BJ (cell line): ENCODE measurements at regions not wholly inside any gene's neighbourhood (a gene's known extent, or its start where the extent isn't known, plus 50 kb on each side); places are given as distances from the start of the nearest gene placed in this dataset.

ENCODE experiments used
- CTCF ChIA-PET: fragments of 350-600 bp; formaldehyde crosslinking; extraction: SDS; loops from one replicate; lab custom pipeline; 2021; ENCODE audit warnings: antibody characterized with exemption, inconsistent platforms; lab: Yijun Ruan, JAX
- POLR2A ChIA-PET: fragments of 300-600 bp; sonication (Branson Sonifier 250); formaldehyde crosslinking; extraction: SDS; loops from one replicate; lab custom pipeline; 2021; ENCODE audit warnings: antibody characterized with exemption; lab: Charles Lee
- DNase-seq: peaks from one replicate; pipeline ENCODE4 v3.0.0-alpha.2; 2011; ENCODE audit warnings: low read depth
- H3K27me3 ChIP-seq: 2 replicates; pipeline ENCODE4 v1.6.0; 2011; ENCODE audit warnings: low read length; ENCODE audit not compliant: control insufficient read depth, insufficient read depth
- H3K36me3 ChIP-seq: 2 replicates; pipeline ENCODE4 v1.5.1; 2011; ENCODE audit warnings: low read length; ENCODE audit not compliant: control insufficient read depth, insufficient read depth
- H3K4me3 ChIP-seq: 2 replicates; pipeline ENCODE4 v1.5.1; 2011; ENCODE audit warnings: low read depth, mild to moderate bottlenecking, control low read depth, low read length
- CTCF ChIP-seq: IDR thresholded peaks from 2 replicates; pipeline ENCODE4 v1.5.1; 2011; ENCODE audit warnings: low read depth, mild to moderate bottlenecking, control low read depth, inconsistent platforms, low read length, moderate library complexity; ENCODE audit not compliant: insufficient read depth

GRCh38 chr3:18499301-18499700 is 74.2 kb upstream of the SATB1 start:
- Histone ChIP-seq H3K4me3 (no peak overlapping the region), H3K36me3 (no peaks in the 10 kb centered on the region), H3K27me3 (no peaks in the 10 kb centered on the region)
- ChIA-PET POLR2A (no interaction called here), CTCF (no interaction called here)
- no peak for DNase-seq
- no peak for TF ChIP-seq CTCF

- no peaks in the 10 kb centered on the region for H3K27me3 ChIP-seq
- no peak for TF ChIP-seq CTCF
- H3K36me3 ChIP-seq, result no peaks in the 10 kb centered on the region
- ChIA-PET POLR2A (no interaction called here), CTCF (no interaction called here)
- H3K4me3 ChIP-seq, result no peak overlapping the region
- no peak for DNase-seq
Observed at GRCh38 chr3:18494251-18494650, 69.1 kb upstream of the SATB1 start.

- DNase-seq, result no peak
- no peak for TF ChIP-seq CTCF
- Histone ChIP-seq H3K27me3 (no peaks in the 10 kb centered on the region), H3K4me3 (no peak overlapping the region), H3K36me3 (no peaks in the 10 kb centered on the region)
- ChIA-PET CTCF (no interaction called here), POLR2A (no interaction called here)
Observed at GRCh38 chr3:18489939-18490338, 64.8 kb upstream of the SATB1 start.

GRCh38 chr3:18483226-18483625 is 58.1 kb upstream of the SATB1 start:
- no peak overlapping the region for H3K4me3 ChIP-seq
- TF ChIP-seq CTCF, result no peak
- no peaks in the 10 kb centered on the region for H3K36me3 ChIP-seq
- no peaks in the 10 kb centered on the region for H3K27me3 ChIP-seq
- DNase-seq, result no peak
- POLR2A ChIA-PET, result no interaction called here
- CTCF ChIA-PET, result no interaction called here

GRCh38 chr3:18481946-18482548 is 56.9 kb upstream of the SATB1 start:
- POLR2A ChIA-PET, result no interaction called here
- Histone ChIP-seq H3K4me3 (no peak overlapping the region), H3K36me3 (no peaks in the 10 kb centered on the region), H3K27me3 (no peaks in the 10 kb centered on the region)
- no peak for DNase-seq
- CTCF ChIA-PET, result no interaction called here
- TF ChIP-seq CTCF, result no peak
